ELR (cell line): ENCODE measurements at regions not wholly inside any gene's neighbourhood (a gene's known extent, or its start where the extent isn't known, plus 50 kb on each side); places are given as distances from the start of the nearest gene placed in this dataset.

Experiments used
- DNase-seq: peaks from one replicate; pipeline ENCODE4 v3.0.0-alpha.2; 2015; ENCODE audit warnings: low read depth

GRCh38 chr18:38115201-38115600 lies 549.6 kb upstream of the CELF4 start:
- no peak for DNase-seq

GRCh38 chr18:38087538-38087937 lies 521.9 kb upstream of the CELF4 start:
- no peak for DNase-seq

GRCh38 chr18:38081516-38081915 lies 515.9 kb upstream of the CELF4 start:
- no peak for DNase-seq

- DNase-seq: no peak
Observed at GRCh38 chr18:38077229-38077628, 511.6 kb upstream of the CELF4 start.

- no peak for DNase-seq
Observed at GRCh38 chr18:38076346-38077070, 510.9 kb upstream of the CELF4 start.

- no peak for DNase-seq
Observed at GRCh38 chr18:38074298-38074876, 508.8 kb upstream of the CELF4 start.

- no peak for DNase-seq
Observed at GRCh38 chr18:38067821-38068220, 502.2 kb upstream of the CELF4 start.

GRCh38 chr18:38067086-38067485 lies 501.5 kb upstream of the CELF4 start:
- no peak for DNase-seq

- DNase-seq: no peak
Observed at GRCh38 chr18:38052879-38053590, 487.4 kb upstream of the CELF4 start.

- DNase-seq: no peak
Observed at GRCh38 chr18:38047820-38048219, 482.2 kb upstream of the CELF4 start.

GRCh38 chr18:38046651-38047050 lies 481.1 kb upstream of the CELF4 start:
- DNase-seq: no peak

- no peak for DNase-seq
Observed at GRCh38 chr18:38045845-38046244, 480.2 kb upstream of the CELF4 start.

GRCh38 chr18:38042211-38042890 lies 476.8 kb upstream of the CELF4 start:
- no peak for DNase-seq

GRCh38 chr18:38038242-38038641 lies 472.6 kb upstream of the CELF4 start:
- DNase-seq: no peak

- DNase-seq: no peak
Observed at GRCh38 chr18:38035193-38035592, 469.6 kb upstream of the CELF4 start.

GRCh38 chr18:38033282-38033681 lies 467.7 kb upstream of the CELF4 start:
- DNase-seq: no peak

GRCh38 chr18:38032516-38032915 lies 466.9 kb upstream of the CELF4 start:
- DNase-seq: no peak

- DNase-seq: no peak
Observed at GRCh38 chr18:38028946-38029345, 463.3 kb upstream of the CELF4 start.

- DNase-seq: no peak
Observed at GRCh38 chr18:38025433-38026038, 459.9 kb upstream of the CELF4 start.

- no peak for DNase-seq
Observed at GRCh38 chr18:38023871-38024270, 458.3 kb upstream of the CELF4 start.

GRCh38 chr18:38022234-38022633 lies 456.6 kb upstream of the CELF4 start:
- no peak for DNase-seq

GRCh38 chr18:38019292-38019691 lies 453.7 kb upstream of the CELF4 start:
- DNase-seq: no peak
